Calu3 (cell line): ENCODE measurements at regions not wholly inside any gene's neighbourhood (a gene's known extent, or its start where the extent isn't known, plus 50 kb on each side); places are given as distances from the start of the nearest gene placed in this dataset.

Source experiments
- BruUV-seq: library from RNA; stranded (reverse); fragments of 400-500 nt; replicated peaks from 2 replicates; lab custom pipeline; 2021; lab: Mats Ljungman, UMichigan
- CTCF ChIA-PET: fragments of 300-600 bp; sonication (Branson Sonifier 250); formaldehyde crosslinking; loops from one replicate; lab custom pipeline; 2022; ENCODE audit warnings: antibody characterized with exemption; lab: Charles Lee
- DNase-seq: peaks from one replicate; pipeline ENCODE4 v3.0.0; 2022
- H3K27ac Mint-ChIP-seq: one replicate; pipeline ENCODE4 v1.8.0; 2022; ENCODE audit warnings: mixed read lengths; ENCODE audit not compliant: unreplicated experiment
- H3K27me3 Mint-ChIP-seq: one replicate; pipeline ENCODE4 v1.8.0; 2022; ENCODE audit warnings: mixed read lengths; ENCODE audit not compliant: unreplicated experiment
- H3K36me3 Mint-ChIP-seq: one replicate; pipeline ENCODE4 v1.8.0; 2022; ENCODE audit warnings: mild to moderate bottlenecking, moderate library complexity, mixed read lengths; ENCODE audit not compliant: insufficient read depth, unreplicated experiment
- H3K4me1 Mint-ChIP-seq: one replicate; pipeline ENCODE4 v1.8.0; 2022; ENCODE audit warnings: mild to moderate bottlenecking, low read depth, mixed read lengths; ENCODE audit not compliant: unreplicated experiment
- H3K4me3 Mint-ChIP-seq: one replicate; pipeline ENCODE4 v1.8.0; 2022; ENCODE audit warnings: mild to moderate bottlenecking, low read depth, moderate library complexity, mixed read lengths; ENCODE audit not compliant: unreplicated experiment
- H3K9me3 Mint-ChIP-seq: one replicate; pipeline ENCODE4 v1.8.0; 2022; ENCODE audit warnings: low read depth, mixed read lengths; ENCODE audit not compliant: unreplicated experiment
- intact Hi-C: fragments of 100-400 bp; cut with micrococcal nuclease; formaldehyde crosslinking; loops from one replicate; pipeline ENCODE4 v1.10.0; 2022; ENCODE audit not compliant: unreplicated experiment
- TF ChIP-seq, protein P1 (sequence below): fragments of 200-600 bp; IDR thresholded peaks from one replicate; pipeline ENCODE4 v1.8.0; 2022; ENCODE audit warnings: antibody characterized with exemption; ENCODE audit not compliant: unreplicated experiment

DNA sequence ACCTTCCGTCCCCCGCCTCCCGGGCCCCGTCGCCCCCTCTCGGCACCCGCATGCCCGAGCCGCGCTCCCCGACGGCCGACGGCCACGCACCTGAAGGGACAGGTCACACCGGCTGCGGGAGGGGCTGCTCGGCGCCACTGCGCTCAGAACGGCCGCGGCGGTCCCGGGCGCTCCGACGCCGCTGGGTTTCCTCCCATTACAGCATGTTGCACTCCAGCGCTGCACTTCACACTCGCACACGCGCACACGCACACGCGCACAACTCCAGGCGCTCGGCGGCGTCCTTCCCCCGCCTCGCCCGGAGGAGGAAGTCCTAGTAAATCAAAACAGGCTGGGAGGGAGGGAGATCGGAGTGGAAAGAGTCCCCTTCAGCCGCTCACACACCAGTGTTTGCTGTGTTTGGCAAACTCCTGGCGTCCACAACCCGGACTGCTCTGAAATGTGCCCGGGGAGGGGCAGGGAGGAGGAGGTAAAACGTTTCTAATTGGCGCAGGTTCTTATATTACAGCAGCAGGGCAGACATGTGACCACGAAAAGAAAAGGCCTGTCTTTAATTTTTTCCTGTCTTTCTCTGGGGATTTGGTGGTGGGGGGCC is 76.7 kb upstream of the VGLL4 start:
- H3K36me3 Mint-ChIP-seq = peaks cover 35% of the 10 kb centered on the region
- H3K4me1 Mint-ChIP-seq = peaks cover 26% of the 10 kb centered on the region
- intact Hi-C loops = loop anchor here (2.0 kb wide), 1 partner anchor 50 kb away; no protein-coding TSS in a partner anchor
- TF ChIP-seq, protein P1, sequence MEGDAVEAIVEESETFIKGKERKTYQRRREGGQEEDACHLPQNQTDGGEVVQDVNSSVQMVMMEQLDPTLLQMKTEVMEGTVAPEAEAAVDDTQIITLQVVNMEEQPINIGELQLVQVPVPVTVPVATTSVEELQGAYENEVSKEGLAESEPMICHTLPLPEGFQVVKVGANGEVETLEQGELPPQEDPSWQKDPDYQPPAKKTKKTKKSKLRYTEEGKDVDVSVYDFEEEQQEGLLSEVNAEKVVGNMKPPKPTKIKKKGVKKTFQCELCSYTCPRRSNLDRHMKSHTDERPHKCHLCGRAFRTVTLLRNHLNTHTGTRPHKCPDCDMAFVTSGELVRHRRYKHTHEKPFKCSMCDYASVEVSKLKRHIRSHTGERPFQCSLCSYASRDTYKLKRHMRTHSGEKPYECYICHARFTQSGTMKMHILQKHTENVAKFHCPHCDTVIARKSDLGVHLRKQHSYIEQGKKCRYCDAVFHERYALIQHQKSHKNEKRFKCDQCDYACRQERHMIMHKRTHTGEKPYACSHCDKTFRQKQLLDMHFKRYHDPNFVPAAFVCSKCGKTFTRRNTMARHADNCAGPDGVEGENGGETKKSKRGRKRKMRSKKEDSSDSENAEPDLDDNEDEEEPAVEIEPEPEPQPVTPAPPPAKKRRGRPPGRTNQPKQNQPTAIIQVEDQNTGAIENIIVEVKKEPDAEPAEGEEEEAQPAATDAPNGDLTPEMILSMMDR = no peak
- H3K4me3 Mint-ChIP-seq = peak overlapping the region; percentile 99
- peaks cover 12% of the 10 kb centered on the region for H3K27me3 Mint-ChIP-seq
- CTCF ChIA-PET = no interaction called here
- DNase-seq = peak; percentile 67
- no TSS peak for BruUV-seq
- H3K9me3 Mint-ChIP-seq = no peaks in the 10 kb centered on the region
- peak overlapping the region; percentile 97 for H3K27ac Mint-ChIP-seq

DNA sequence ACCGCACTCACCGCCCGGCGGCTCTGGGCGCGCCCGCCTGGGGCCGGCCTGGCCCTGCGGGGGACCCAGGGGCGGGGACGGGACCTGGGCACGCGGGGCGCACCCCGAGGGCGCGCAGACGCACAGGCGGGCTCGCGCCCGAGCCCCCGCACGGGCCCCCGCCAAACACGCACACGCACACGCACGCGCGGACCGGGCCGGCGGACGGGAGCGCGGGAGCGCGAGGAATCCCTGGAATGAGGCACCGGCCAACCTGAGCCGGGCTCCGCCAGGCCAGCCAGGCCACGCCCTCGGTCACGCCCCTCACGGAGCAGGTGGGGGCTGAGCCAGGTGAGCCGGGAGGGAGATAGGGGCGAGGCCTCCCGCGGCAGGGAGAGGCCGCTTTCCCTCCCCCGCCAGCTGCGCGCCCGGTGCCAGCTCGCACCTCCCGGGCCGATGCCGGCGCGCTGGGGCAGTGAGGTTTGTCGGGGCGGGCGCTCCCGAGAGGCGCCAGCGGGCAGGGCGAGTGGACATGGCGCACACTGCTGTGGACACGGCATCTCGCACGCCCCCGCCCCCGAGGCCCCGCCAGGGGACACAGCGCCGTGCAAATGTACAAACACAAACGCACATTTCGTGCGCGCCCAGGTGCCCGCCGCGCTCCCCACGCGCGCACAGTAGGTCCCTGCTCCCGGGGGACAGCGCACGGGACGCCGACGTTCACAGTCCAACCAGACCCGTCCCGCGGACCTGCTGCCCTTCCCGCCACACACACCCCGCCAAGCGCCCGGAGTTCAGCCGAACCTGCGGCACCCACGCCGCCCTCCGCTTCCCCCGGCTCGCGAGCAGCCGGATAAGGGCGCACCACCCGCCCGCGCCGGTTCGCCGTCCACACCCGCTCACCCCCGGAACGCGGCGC is 75.9 kb upstream of the VGLL4 start:
- peaks cover 26% of the 10 kb centered on the region for H3K4me1 Mint-ChIP-seq
- intact Hi-C loops = loop anchor here (2.0 kb wide), 1 partner anchor 51 kb away; no protein-coding TSS in a partner anchor
- peaks cover 5% of the 10 kb centered on the region for H3K27me3 Mint-ChIP-seq
- peak overlapping the region; percentile 97 for H3K27ac Mint-ChIP-seq
- peak overlapping the region; percentile 99 for H3K4me3 Mint-ChIP-seq
- peaks cover 35% of the 10 kb centered on the region for H3K36me3 Mint-ChIP-seq
- peak; percentile 99 for DNase-seq
- BruUV-seq = no TSS peak
- H3K9me3 Mint-ChIP-seq = no peaks in the 10 kb centered on the region
- CTCF ChIA-PET = no interaction called here
- TF ChIP-seq, protein P1 = no peak

DNA sequence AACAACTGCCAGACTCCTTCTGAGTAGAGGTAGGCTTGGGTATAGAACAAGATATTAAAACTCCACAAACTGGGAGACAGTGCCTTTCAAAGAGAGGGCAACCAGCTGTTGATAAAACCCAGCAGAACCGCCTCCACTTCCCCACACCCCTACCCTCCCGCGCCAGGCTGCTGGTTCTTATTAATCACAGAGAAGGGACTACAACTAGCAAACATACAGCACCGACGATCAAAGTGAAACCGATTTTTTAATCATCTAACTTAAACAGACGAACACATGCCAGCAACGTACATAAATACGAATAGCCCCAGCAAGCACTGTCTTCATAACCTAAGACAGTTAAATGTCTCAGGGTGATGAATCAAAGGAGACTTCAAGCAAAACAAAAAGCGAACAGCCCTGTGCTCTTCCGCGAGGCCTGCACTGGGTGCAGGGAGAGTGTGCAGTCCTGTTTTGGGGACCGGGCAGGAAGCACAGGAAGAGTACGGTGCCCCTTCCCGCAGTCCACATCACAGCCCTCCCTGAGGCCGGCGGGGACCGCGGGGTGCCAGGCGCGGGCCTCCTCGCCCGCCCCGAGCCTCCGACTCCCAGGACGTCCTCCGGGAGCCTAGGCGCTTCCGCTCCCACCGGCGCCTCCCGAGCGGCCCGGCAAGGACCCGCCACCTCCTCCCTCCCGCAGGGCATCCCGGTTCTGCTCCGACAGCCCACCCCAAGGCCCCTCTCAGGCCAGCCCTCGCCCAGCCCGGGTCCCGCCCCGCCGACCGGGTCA is 75.1 kb upstream of the VGLL4 start:
- Mint-ChIP-seq H3K4me3 (peak overlapping the region; percentile 99), H3K27ac (peak overlapping the region; percentile 92), H3K9me3 (no peaks in the 10 kb centered on the region), H3K4me1 (peaks cover 26% of the 10 kb centered on the region), H3K36me3 (peaks cover 35% of the 10 kb centered on the region), H3K27me3 (no peaks in the 10 kb centered on the region)
- peak; percentile 42 for DNase-seq
- no TSS peak for BruUV-seq
- intact Hi-C loops = no loop called here
- CTCF ChIA-PET = interaction anchor here (1.2 kb wide), 1 partner anchor 15 kb away, joined by 5 read pairs; no protein-coding TSS in a partner anchor
- TF ChIP-seq, protein P1 = no peak
